ENCODE measurements at regions not wholly inside any gene's neighbourhood (a gene's known extent, or its start where the extent isn't known, plus 50 kb on each side); places are given as distances from the start of the nearest gene placed in this dataset.
"Not testable (repeated sequence)": the region's sequence is repeated elsewhere in the genome, so short reads cannot be mapped to it uniquely, and the experiment has no call there.

DNA sequence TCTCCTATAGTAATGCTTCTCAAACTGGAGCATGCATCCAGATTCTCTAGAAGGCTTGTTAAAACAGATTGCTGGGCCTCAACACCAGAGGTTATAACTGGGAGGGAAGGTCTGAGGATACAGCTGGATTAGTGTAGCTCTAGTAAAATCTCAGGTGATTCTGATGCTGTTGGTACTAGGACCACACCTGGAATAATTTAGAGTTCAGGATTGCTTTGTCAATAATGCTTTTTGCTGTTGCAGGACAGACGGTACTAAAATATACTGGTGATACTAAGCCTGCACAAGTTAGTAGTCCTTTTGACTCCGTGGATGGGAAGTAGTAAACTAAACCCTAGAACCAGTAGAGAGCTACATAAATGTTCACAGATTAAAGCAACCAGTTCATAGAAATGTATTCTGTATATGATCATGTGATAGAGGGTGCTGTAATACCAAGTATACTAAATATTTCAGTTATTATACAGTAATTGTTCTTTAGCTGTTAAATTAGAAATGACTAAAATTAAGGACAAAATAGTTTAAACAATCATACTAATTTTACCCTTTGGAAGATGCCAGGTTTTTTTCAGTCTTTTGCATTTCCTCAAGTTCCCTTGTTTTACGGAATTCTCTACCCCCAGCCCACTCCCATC, 258.2 kb upstream of the STARD13 start:
- no peak for DNase-seq (ENCODE audit: low read depth in 4 of 4, low spot score in 2 of 4)

GRCh38 chr13:33544308-33544707, 258.8 kb upstream of the STARD13 start:
- DNase-seq (ENCODE audit: low read depth in 4 of 4, low spot score in 2 of 4), result no peak

DNA sequence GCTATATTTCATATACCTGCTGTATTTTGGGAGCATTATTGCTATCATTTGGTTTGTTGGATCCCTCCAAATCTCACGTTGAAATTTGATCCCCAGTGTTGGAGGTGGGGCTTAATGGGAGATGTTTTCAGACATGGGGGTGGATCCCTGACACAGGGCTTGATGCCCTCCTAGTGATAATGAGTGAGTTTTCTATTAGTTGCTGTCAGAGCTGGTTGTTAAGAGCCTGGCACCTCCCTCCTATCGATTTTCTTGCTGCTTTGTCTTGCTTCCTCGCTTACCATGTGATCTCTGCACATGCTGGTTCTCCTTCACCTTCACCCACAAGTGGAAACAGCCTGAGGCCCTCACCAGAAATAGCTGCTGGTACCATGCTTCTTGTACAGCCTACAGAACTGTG, 259.9 kb upstream of the STARD13 start:
- DNase-seq (ENCODE audit: low read depth in 4 of 4, low spot score in 2 of 4), result no peak

DNA sequence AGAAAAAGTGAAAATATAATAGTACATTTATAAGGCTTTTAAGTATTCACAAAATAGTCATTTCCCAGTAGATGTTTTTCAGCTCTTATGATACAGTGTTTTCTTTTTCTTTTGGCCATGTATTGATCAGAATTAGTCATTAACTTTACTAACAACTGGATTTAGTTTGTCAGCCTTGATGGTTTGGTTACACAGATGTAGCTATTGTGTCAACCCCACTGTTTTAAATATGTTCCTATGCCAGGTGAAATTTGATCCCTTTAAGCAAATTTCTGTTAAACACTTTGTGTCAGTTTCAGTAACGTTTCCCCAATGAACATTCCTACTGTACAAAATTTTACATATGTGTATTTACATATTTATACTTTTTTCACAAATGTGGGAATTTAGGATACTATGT, 261.5 kb upstream of the STARD13 start:
- DNase-seq (ENCODE audit: low read depth in 4 of 4, low spot score in 2 of 4), result no peak

GRCh38 chr13:33548069-33548468, 262.5 kb upstream of the STARD13 start:
- DNase-seq (ENCODE audit: low read depth in 4 of 4, low spot score in 2 of 4), result no peak

GRCh38 chr13:33550276-33550675, 264.7 kb upstream of the STARD13 start:
- no peak for DNase-seq (ENCODE audit: low read depth in 4 of 4, low spot score in 2 of 4)

GRCh38 chr13:33550885-33551284, 265.3 kb upstream of the STARD13 start:
- DNase-seq (ENCODE audit: low read depth in 4 of 4, low spot score in 2 of 4), result no peak

- DNase-seq (ENCODE audit: low read depth in 4 of 4, low spot score in 2 of 4), result no peak
Observed at GRCh38 chr13:33554919-33555791, 262.8 kb upstream of the RFC3 start.

DNA sequence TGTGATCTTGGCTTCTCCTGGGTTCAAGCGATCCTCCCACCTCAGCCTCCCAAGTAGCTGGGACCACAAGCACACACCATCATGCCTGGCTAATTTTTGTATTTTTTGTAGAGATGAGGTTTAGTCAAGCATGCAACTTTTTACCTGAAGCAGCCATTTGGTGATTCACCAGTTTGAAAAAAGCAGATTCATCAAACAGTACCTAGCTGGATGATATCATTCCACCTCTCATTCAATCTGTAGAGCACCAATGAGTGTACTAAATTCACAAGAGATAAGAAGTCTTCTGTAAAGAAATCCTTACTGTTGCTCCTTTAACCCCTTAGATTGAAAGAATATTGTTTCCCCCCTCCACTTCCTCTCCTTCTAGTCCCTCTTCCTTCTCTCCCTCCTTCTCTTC, 261.1 kb upstream of the RFC3 start:
- no peak for DNase-seq (ENCODE audit: low read depth in 4 of 4, low spot score in 2 of 4)

DNA sequence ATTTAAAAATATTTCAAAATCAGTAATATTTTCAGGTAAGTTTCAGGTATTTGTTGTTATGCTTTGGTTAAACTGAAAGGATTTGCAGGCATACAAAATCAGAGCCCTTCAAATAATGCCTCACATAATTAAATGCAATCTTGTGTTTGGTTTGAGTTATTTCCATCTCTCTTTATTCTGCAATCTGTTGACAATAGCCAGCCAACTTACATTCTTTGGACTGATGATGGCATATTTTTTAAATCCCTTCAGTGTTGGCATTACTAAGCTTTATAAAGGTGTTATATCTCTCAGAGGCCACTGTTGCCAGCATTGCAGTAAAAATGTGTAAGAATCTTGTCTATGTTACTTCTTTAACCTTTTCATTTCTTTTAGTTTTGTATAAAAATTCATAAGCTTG, 257.2 kb upstream of the RFC3 start:
- no peak for DNase-seq (ENCODE audit: low read depth in 4 of 4, low spot score in 2 of 4)

DNA sequence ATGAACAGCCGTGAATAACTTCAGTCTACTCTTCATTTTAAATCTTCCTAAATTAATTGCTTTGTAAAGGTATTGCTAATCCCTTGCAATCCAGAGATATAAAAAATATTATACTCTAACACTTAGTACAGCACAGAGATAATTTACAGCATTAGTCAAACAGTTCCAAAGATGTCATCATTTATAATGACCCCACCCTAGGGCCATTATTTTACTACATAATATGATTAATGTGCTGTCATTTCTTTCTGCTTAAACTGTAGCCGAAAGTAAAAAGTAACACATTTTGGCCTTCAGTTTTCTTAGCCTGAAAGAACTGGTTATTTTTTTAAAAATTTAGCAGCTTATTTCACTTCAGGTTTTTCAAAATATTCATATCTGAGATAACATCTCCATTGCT, 256.3 kb upstream of the RFC3 start:
- no peak for DNase-seq (ENCODE audit: low read depth in 4 of 4, low spot score in 2 of 4)

DNA sequence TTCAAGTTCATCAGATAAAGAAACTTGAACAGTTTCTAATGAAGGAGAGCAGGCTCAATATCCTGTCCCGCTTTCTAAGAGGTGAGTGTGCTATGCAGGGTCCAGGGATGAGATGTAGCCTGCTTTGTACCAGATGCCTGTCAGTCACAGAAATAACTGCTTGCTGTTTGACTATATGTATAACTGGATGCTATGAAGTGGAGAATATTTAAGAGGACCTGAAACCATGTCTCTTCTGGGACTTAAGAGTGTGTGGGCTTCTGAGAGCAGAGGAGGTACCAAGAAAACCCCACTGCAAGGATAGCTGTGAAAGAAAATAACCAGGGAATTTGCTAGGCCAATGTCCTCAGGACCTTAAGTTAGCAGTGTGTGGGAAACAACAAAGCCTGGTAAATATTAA, 246.3 kb upstream of the RFC3 start:
- DNase-seq (ENCODE audit: low read depth in 4 of 4, low spot score in 2 of 4), result no peak

DNA sequence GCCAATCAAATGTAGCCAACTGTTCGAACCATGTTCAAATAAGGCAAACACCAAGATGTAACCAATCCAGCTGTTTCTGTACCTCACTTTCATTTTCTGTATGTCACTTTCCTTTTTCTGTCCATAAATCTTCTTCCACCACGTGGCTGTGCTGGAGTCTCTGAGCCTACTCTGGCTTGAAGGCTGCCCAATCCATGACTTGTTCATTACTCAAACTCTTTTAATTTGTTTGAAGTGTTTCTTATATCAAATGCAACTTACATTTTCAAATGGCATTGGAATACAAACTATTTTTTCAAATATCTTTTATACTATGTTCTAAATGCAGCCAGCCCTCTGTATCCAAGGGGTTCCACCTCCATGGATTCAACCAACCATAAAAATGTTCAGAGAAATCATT, 245.6 kb upstream of the RFC3 start:
- not testable (repeated sequence) for DNase-seq (ENCODE audit: low read depth in 4 of 4, low spot score in 2 of 4)

DNA sequence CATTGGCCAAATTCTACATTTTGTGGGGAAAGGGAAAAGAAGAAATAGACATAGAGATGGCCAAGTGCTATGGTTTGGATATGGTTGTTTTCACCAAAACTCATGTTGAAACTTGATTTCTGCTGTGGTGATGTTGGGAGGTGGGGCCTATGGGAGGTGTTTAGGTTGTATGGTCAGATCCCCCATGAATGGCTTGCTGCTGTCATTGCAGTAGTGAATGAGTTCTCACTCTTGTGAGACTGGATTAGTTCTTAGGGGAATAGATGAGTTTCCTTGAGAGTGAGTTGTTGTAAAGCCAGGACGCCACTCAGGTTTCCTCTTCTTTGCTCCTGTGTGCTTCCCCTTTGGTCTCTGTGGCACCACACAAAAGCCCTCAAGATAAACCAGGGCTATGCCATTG, 242.6 kb upstream of the RFC3 start:
- DNase-seq (ENCODE audit: low read depth in 4 of 4, low spot score in 2 of 4), result no peak

GRCh38 chr13:33577007-33577406, 240.9 kb upstream of the RFC3 start:
- peak in 1 of 4 donors; percentile 4 for DNase-seq (ENCODE audit: low read depth in 4 of 4, low spot score in 2 of 4)

GRCh38 chr13:33578786-33579185, 239.2 kb upstream of the RFC3 start:
- DNase-seq (ENCODE audit: low read depth in 4 of 4, low spot score in 2 of 4), result no peak

DNA sequence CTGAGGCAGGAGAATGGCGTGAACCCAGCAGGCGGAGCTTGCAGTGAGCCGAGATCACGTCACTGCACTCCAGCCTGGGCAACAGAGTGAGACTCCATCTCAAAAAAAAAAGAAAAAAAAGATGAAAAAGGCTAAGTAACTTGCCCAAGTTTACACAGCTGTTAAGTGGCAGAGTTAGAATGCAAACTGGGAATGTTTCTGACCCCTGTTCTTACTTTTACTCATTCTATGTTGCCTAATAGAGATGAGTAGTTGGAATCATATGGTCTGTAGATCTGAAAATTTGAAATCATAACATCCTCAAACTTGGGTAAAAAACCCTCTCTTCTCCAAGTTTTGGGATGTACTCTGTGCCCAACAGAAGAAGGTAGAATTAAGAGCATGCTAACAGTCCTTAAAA, 235.8 kb upstream of the RFC3 start:
- DNase-seq (ENCODE audit: low read depth in 4 of 4, low spot score in 2 of 4), result no peak

- DNase-seq (ENCODE audit: low read depth in 4 of 4, low spot score in 2 of 4), result no peak
Observed at GRCh38 chr13:33583398-33583797, 234.6 kb upstream of the RFC3 start.

DNA sequence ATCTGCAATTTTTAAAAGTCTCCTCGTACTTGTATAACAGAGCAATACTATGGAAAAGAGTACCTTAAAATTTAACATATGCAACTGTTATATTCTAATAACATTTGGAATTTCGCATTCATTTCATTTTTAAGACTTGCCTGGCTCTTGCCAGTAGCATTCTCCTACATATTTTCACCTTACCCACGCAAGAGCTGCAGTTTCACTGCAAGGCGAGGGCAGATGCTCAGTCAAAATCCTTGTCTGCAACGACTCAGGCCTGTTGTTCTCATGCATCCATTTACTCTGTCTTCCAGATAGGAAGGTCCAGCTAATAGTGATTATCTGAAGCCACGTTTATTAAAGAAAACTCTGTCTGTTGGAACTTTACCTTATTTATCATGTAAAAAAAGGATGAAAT, 227.0 kb upstream of the RFC3 start:
- no peak for DNase-seq (ENCODE audit: low read depth in 4 of 4, low spot score in 2 of 4)

- no peak for DNase-seq (ENCODE audit: low read depth in 4 of 4, low spot score in 2 of 4)
Observed at GRCh38 chr13:33606692-33607091, 211.3 kb upstream of the RFC3 start.

- peak in 1 of 4 donors; percentile 32 for DNase-seq (ENCODE audit: low read depth in 4 of 4, low spot score in 2 of 4)
Observed at GRCh38 chr13:33610438-33611120, 207.4 kb upstream of the RFC3 start.

Measured in left renal cortex interstitium (tissue), 4 donors.